ENCODE measurements at regions not wholly inside any gene's neighbourhood (a gene's known extent, or its start where the extent isn't known, plus 50 kb on each side); places are given as distances from the start of the nearest gene placed in this dataset.

- TF ChIP-seq, protein P1, sequence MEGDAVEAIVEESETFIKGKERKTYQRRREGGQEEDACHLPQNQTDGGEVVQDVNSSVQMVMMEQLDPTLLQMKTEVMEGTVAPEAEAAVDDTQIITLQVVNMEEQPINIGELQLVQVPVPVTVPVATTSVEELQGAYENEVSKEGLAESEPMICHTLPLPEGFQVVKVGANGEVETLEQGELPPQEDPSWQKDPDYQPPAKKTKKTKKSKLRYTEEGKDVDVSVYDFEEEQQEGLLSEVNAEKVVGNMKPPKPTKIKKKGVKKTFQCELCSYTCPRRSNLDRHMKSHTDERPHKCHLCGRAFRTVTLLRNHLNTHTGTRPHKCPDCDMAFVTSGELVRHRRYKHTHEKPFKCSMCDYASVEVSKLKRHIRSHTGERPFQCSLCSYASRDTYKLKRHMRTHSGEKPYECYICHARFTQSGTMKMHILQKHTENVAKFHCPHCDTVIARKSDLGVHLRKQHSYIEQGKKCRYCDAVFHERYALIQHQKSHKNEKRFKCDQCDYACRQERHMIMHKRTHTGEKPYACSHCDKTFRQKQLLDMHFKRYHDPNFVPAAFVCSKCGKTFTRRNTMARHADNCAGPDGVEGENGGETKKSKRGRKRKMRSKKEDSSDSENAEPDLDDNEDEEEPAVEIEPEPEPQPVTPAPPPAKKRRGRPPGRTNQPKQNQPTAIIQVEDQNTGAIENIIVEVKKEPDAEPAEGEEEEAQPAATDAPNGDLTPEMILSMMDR (conservative IDR thresholded peaks at IDR 0.05; ENCODE audit: low read depth, low read length) = no peak
- no peak for TF ChIP-seq BHLHE40 (IDR thresholded peaks at IDR 0.05; ENCODE audit: low read depth, low read length)
- TF ChIP-seq RAD21 (IDR thresholded peaks at IDR 0.05; ENCODE audit: low read length) = no peak
- TF ChIP-seq POLR2A (IDR thresholded peaks at IDR 0.05; ENCODE audit: low read depth, low read length) = no peak
- no peak for TF ChIP-seq ELK1 (IDR thresholded peaks at IDR 0.05; ENCODE audit: borderline replicate concordance, low read depth, low read length)
- no peak for TF ChIP-seq FOS (IDR thresholded peaks at IDR 0.05; ENCODE audit: low read depth, low read length)
- no peak for TF ChIP-seq RCOR1 (IDR thresholded peaks at IDR 0.05; ENCODE audit: insufficient replicate concordance, low read length)
- TF ChIP-seq SMC3 (IDR thresholded peaks at IDR 0.05; ENCODE audit: low read depth, low read length) = no peak
- TF ChIP-seq MXI1 (IDR thresholded peaks at IDR 0.05; ENCODE audit: borderline replicate concordance, low read depth, low read length) = no peak
- no peak for TF ChIP-seq MAZ (IDR thresholded peaks at IDR 0.05; ENCODE audit: borderline replicate concordance, low read depth, low read length)
These were observed 129.5 kb upstream of the PZP start for GRCh38 chr12:9337656-9338055.
